ENCODE measurements at regions not wholly inside any gene's neighbourhood (a gene's known extent, or its start where the extent isn't known, plus 50 kb on each side); places are given as distances from the start of the nearest gene placed in this dataset.

- H3K27ac ChIP-seq = no peak overlapping the region
- 81 to 92% (median 83%) methylated on average over 3 of the region's 3 CpGs for WGBS, 4 donors
- H3K27me3 ChIP-seq = no peaks in the 10 kb centered on the region
- DNase-seq (no peak), ATAC-seq (no peak)
- no peaks in the 10 kb centered on the region for H3K36me3 ChIP-seq
- no peak overlapping the region for H3K4me3 ChIP-seq
- H3K4me1 ChIP-seq = no peaks in the 10 kb centered on the region
- TF ChIP-seq POLR2A (IDR thresholded peaks at IDR 0.05) (no peak), CTCF (IDR thresholded peaks at IDR 0.05) (no peak)
- intact Hi-C loops (cut with DNase I) = no loop called here
- peaks cover 0 to 9% (median 0%) of the 10 kb centered on the region in 12 donors for H3K9me3 ChIP-seq
Measured at GRCh38 chr10:83312570-83312969, 826.7 kb upstream of the GHITM start.

- 61 to 86% (median 70%) methylated on average over 1 of the region's 1 CpG for WGBS, 4 donors
- Histone ChIP-seq H3K27me3 (no peaks in the 10 kb centered on the region), H3K36me3 (no peaks in the 10 kb centered on the region), H3K4me1 (no peaks in the 10 kb centered on the region), H3K9me3 (peaks cover 0 to 6% (median 0%) of the 10 kb centered on the region in 12 donors), H3K27ac (no peak overlapping the region), H3K4me3 (no peak overlapping the region)
- no peak for ATAC-seq
- TF ChIP-seq POLR2A (IDR thresholded peaks at IDR 0.05) (no peak), CTCF (IDR thresholded peaks at IDR 0.05) (no peak)
- DNase-seq = no peak
- intact Hi-C loops (cut with DNase I) = no loop called here
Measured at GRCh38 chr10:83332690-83333089, 806.6 kb upstream of the GHITM start.

GRCh38 chr10:83333566-83333965 is 805.7 kb upstream of the GHITM start:
- Histone ChIP-seq H3K9me3 (peaks cover 0 to 7% (median 0%) of the 10 kb centered on the region in 12 donors), H3K27ac (no peak overlapping the region), H3K4me3 (no peak overlapping the region), H3K36me3 (no peaks in the 10 kb centered on the region), H3K27me3 (no peaks in the 10 kb centered on the region), H3K4me1 (no peaks in the 10 kb centered on the region)
- ATAC-seq = no peak
- DNase-seq = no peak
- intact Hi-C loops (cut with DNase I) = no loop called here
- TF ChIP-seq POLR2A (IDR thresholded peaks at IDR 0.05) (no peak), CTCF (IDR thresholded peaks at IDR 0.05) (no peak)

- intact Hi-C loops (cut with DNase I) = no loop called here
- Histone ChIP-seq H3K9me3 (peaks cover 0 to 10% (median 0%) of the 10 kb centered on the region in 12 donors), H3K4me3 (no peak overlapping the region), H3K36me3 (no peaks in the 10 kb centered on the region), H3K27ac (no peak overlapping the region), H3K27me3 (no peaks in the 10 kb centered on the region), H3K4me1 (peaks cover 0 to 5% (median 0%) of the 10 kb centered on the region in 12 donors)
- DNase-seq = no peak
- TF ChIP-seq CTCF (IDR thresholded peaks at IDR 0.05) = no peak
- no peak for TF ChIP-seq POLR2A (IDR thresholded peaks at IDR 0.05)
- no peak for ATAC-seq
Measured at GRCh38 chr10:83343676-83344075, 795.6 kb upstream of the GHITM start.

Data from heart left ventricle (tissue), 16 donors.